GM12878 (cell line): ENCODE measurements at regions not wholly inside any gene's neighbourhood (a gene's known extent, or its start where the extent isn't known, plus 50 kb on each side); places are given as distances from the start of the nearest gene placed in this dataset.

Source experiments
- ATAC-seq: fragments of 200-7000 bp; cut with Tn5 transposase; 3 replicates; pipeline ENCODE4 v1.9.1; 2020; ENCODE audit warnings: mild to moderate bottlenecking, moderate library complexity
- BruUV-seq: library from RNA; stranded (reverse); fragments of 400-500 nt; replicated peaks from 2 replicates; lab custom pipeline; 2021; lab: Mats Ljungman, UMichigan
- CTCF ChIA-PET: fragments of 300-600 bp; sonication (Branson Sonifier 250); formaldehyde crosslinking; extraction: SDS; loops from one replicate; lab custom pipeline; 2021; ENCODE audit warnings: inconsistent platforms; lab: Yijun Ruan, JAX
- POLR2A ChIA-PET: fragments of 350-600 bp; formaldehyde crosslinking; extraction: SDS; loops from one replicate; lab custom pipeline; 2021; ENCODE audit warnings: inconsistent platforms; lab: Charles Lee
- RAD21 ChIA-PET: fragments of 300-600 bp; sonication (Branson Sonifier 250); formaldehyde crosslinking; loops from one replicate; lab custom pipeline; 2023; ENCODE audit warnings: antibody characterized with exemption; ENCODE audit not compliant: unreplicated experiment; lab: Charles Lee
- SMC1A ChIA-PET: fragments of 300-600 bp; sonication (Branson Sonifier 250); formaldehyde crosslinking; loops from one replicate; lab custom pipeline; 2023; ENCODE audit not compliant: unreplicated experiment, uncharacterized antibody; lab: Charles Lee
- DNase-seq: peaks from one replicate; pipeline ENCODE4 v3.0.0-alpha.2; 2011; ENCODE audit warnings: low read depth, low spot score
- FAIRE-seq: peaks from 3 replicates; lab custom pipeline; 2011; peaks lifted over from hg19 to GRCh38; lab: Jason Lieb, UNC
- H2AFZ ChIP-seq: 2 replicates; pipeline ENCODE4 v1.6.0; 2011; ENCODE audit warnings: low read depth, low read length, control low read depth; ENCODE audit not compliant: control insufficient read depth
- H3K27ac ChIP-seq: 2 replicates; pipeline ENCODE4 v1.5.1; 2011; ENCODE audit warnings: control low read depth; ENCODE audit not compliant: control insufficient read depth, insufficient read depth
- H3K27me3 ChIP-seq, 2 experiments: replicated peaks in 1 of 2; 2 replicates each; pipeline versions ENCODE4 v1.6.0 to v1.6.1; 2011; ENCODE audit warnings: low read length in 1 of 2; ENCODE audit not compliant: control insufficient read depth in 2 of 2, insufficient read depth in 2 of 2
- H3K36me3 ChIP-seq, 2 experiments: 2 replicates each; pipeline ENCODE4 v1.5.1; 2011; ENCODE audit warnings: low read length in 1 of 2; ENCODE audit not compliant: control insufficient read depth in 2 of 2, insufficient read depth in 2 of 2
- H3K4me1 ChIP-seq: 2 replicates; pipeline ENCODE4 v1.6.1; 2011; ENCODE audit warnings: mild to moderate bottlenecking, low read length, moderate library complexity, mixed read lengths; ENCODE audit not compliant: control insufficient read depth, insufficient read depth
- H3K4me2 ChIP-seq: 2 replicates; pipeline ENCODE4 v1.6.0; 2011; ENCODE audit warnings: control low read depth; ENCODE audit not compliant: control insufficient read depth, insufficient read depth
- H3K4me3 ChIP-seq: fragments of 200-600 bp; sonication (generic); 2 replicates; pipeline ENCODE4 v1.5.1; 2016
- H3K79me2 ChIP-seq: 2 replicates; pipeline ENCODE4 v1.6.0; 2011; ENCODE audit warnings: low read length; ENCODE audit not compliant: control insufficient read depth, insufficient read depth
- H3K9ac ChIP-seq: 2 replicates; pipeline ENCODE4 v1.8.0; 2011; ENCODE audit warnings: low read length, control low read depth, mixed read lengths; ENCODE audit not compliant: control insufficient read depth, insufficient read depth
- H3K9me3 ChIP-seq: replicated peaks from 3 replicates; pipeline ENCODE4 v1.5.1; 2011; ENCODE audit warnings: mild to moderate bottlenecking, low read length; ENCODE audit not compliant: control insufficient read depth, insufficient read depth
- H4K20me1 ChIP-seq: 2 replicates; pipeline ENCODE4 v1.6.0; 2011; ENCODE audit not compliant: control insufficient read depth, insufficient read depth
- ASH2L ChIP-seq: fragments of 300-600, 200-600 bp; sonication (generic); IDR thresholded peaks from 2 replicates; pipeline ENCODE4 v1.6.1; 2017; ENCODE audit warnings: low read depth, mild to moderate bottlenecking, borderline replicate concordance
- BACH1 ChIP-seq: fragments of 450-650 bp; IDR thresholded peaks from 2 replicates; pipeline ENCODE4 v1.6.1; 2017; ENCODE audit warnings: mild to moderate bottlenecking, borderline replicate concordance
- BMI1 ChIP-seq: fragments of 450-650 bp; IDR thresholded peaks from 2 replicates; pipeline ENCODE4 v1.6.1; 2016; ENCODE audit warnings: mild to moderate bottlenecking, moderate library complexity, borderline replicate concordance
- CEBPB ChIP-seq, 2 experiments: fragments of 150-350 bp in 1 of 2; IDR thresholded peaks; 2 replicates each; pipeline ENCODE4 v1.6.1; 2012 to 2014; ENCODE audit warnings: low read depth in 2 of 2, low read length in 2 of 2, borderline replicate concordance in 1 of 2, inconsistent platforms in 1 of 2
- ETV6 ChIP-seq, 2 experiments: fragments of 450-650 bp in 1 of 2; IDR thresholded peaks in 1 of 2; conservative IDR thresholded peaks in 1 of 2; 2 replicates each; pipeline ENCODE4 v1.6.1; 2014; ENCODE audit warnings: antibody characterized with exemption in 1 of 2, borderline replicate concordance in 1 of 2, low read depth in 1 of 2, mild to moderate bottlenecking in 1 of 2, moderate library complexity in 1 of 2
- KAT2A ChIP-seq: conservative IDR thresholded peaks from 2 replicates; pipeline ENCODE4 v1.6.1; 2011; ENCODE audit warnings: low read depth, low read length; ENCODE audit not compliant: control insufficient read depth
- SMC3 ChIP-seq: IDR thresholded peaks from 2 replicates; pipeline ENCODE4 v1.6.1; 2011; ENCODE audit warnings: low read length, improper control_type of control experiment, borderline replicate concordance
- SUZ12 ChIP-seq: fragments of 200-600 bp; sonication (generic); IDR thresholded peaks from one replicate; pipeline ENCODE4 v1.6.1; 2018; ENCODE audit warnings: antibody characterized with exemption, mild to moderate bottlenecking; ENCODE audit not compliant: unreplicated experiment
- TARDBP ChIP-seq: IDR thresholded peaks from 2 replicates; pipeline ENCODE4 v1.6.1; 2016; ENCODE audit warnings: borderline replicate concordance
- ZNF207 ChIP-seq: fragments of 450-650 bp; IDR thresholded peaks from 2 replicates; pipeline ENCODE4 v1.6.1; 2014; ENCODE audit warnings: antibody characterized with exemption, mild to moderate bottlenecking, borderline replicate concordance
- ZNF384 ChIP-seq: IDR thresholded peaks from 2 replicates; pipeline ENCODE4 v1.6.1; 2012; ENCODE audit warnings: low read depth, mild to moderate bottlenecking, low read length, improper control_type of control experiment, borderline replicate concordance
- WGBS: methylation state at CpG from one replicate; pipeline ENCODE4 v1.1.6; 2016; ENCODE audit warnings: low lambda C conversion rate; ENCODE audit not compliant: insufficient replicate concordance, insufficient coverage; ENCODE audit errors: missing lambda C conversion rate; 5-methylcytosine and 5-hydroxymethylcytosine counted together
- in situ Hi-C: fragments of 300-500 bp; cut with MboI; formaldehyde crosslinking; loops from 9 replicates; pipeline ENCODE4 v1.14.3; 2018; ENCODE audit warnings: mixed read lengths
- intact Hi-C: fragments of 100-400 bp; cut with micrococcal nuclease; formaldehyde crosslinking; loops from one replicate; pipeline ENCODE4 v1.14.2; 2022; ENCODE audit not compliant: unreplicated experiment
- TF ChIP-seq, protein P1 (sequence below): fragments of 450-650 bp; formaldehyde crosslinking; IDR thresholded peaks from 2 replicates; pipeline ENCODE4 v1.5.0; 2022; ENCODE audit warnings: mild to moderate bottlenecking, missing genetic modification characterization
- TF ChIP-seq, protein P2 (sequence below): IDR thresholded peaks from 2 replicates; pipeline ENCODE4 v1.6.1; 2012; ENCODE audit warnings: low read depth, low read length, improper control_type of control experiment
- TF ChIP-seq, protein P3 (sequence below): fragments of 450-650 bp; IDR thresholded peaks from 2 replicates; pipeline ENCODE4 v1.6.1; 2016; ENCODE audit warnings: mild to moderate bottlenecking
- TF ChIP-seq, protein P4 (sequence below): fragments of 450-650 bp; formaldehyde crosslinking; IDR thresholded peaks from 2 replicates; pipeline ENCODE4 v1.4.0; 2020; ENCODE audit warnings: mild to moderate bottlenecking, moderate library complexity

DNA sequence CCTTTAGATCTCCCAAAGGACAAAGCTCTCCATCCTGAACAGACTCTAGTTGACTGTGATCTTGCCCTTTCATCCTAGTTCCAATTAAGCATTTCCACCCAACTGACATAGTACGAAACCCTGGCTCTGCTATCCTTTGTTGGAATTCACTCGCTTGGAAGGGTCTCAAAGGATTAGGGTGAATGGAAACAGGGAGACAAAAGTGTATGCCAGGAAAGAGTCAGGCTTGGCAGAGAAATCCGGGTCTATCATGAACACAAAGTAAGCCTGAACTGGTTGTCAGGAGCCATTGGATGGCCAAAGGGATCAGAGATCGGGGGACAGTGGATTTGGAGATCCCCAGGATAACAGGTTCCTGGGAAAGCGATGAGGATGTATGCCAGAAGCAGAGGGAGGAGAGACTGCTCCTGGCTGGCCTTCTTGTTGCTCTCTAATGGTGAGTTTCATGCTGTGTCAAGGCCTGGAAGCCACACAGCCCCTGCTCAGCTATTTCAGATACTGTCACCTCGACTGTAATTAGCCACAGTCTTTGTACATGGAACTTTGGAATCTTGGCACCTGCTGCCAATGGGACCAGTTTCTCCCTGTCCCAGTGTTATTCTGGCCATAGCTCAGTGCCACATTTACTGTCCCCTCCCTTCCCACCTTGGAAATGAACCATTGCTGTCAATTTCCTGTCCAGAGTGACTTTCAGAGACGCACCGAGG lies 1168.7 kb upstream of the AUTS2 start:
- DNase-seq: no peak
- H3K36me3 ChIP-seq: no peaks in the 10 kb centered on the region
- BruUV-seq: no TSS peak
- RAD21 ChIA-PET: no interaction called here
- no peaks in the 10 kb centered on the region for H3K4me1 ChIP-seq
- no peak overlapping the region for H3K27ac ChIP-seq
- ATAC-seq: no peak
- POLR2A ChIA-PET: no interaction called here
- H3K4me3 ChIP-seq: no peak overlapping the region
- in situ Hi-C loops: no loop called here
- H2AFZ ChIP-seq: no peak overlapping the region
- no peak for FAIRE-seq
- SMC1A ChIA-PET: no interaction called here
- no peaks in the 10 kb centered on the region for H3K27me3 ChIP-seq
- H3K79me2 ChIP-seq: no peaks in the 10 kb centered on the region
- WGBS: 40% methylated on average over 8 of the region's 8 CpGs
- intact Hi-C loops: no loop called here
- H3K9ac ChIP-seq: no peak overlapping the region
- no peak overlapping the region for H3K4me2 ChIP-seq
- CTCF ChIA-PET: no interaction called here
- H4K20me1 ChIP-seq: no peaks in the 10 kb centered on the region
- H3K9me3 ChIP-seq: no peaks in the 10 kb centered on the region
- no peak for TF ChIP-seq SMC3
- no peak for TF ChIP-seq ZNF207
- TF ChIP-seq, protein P1, sequence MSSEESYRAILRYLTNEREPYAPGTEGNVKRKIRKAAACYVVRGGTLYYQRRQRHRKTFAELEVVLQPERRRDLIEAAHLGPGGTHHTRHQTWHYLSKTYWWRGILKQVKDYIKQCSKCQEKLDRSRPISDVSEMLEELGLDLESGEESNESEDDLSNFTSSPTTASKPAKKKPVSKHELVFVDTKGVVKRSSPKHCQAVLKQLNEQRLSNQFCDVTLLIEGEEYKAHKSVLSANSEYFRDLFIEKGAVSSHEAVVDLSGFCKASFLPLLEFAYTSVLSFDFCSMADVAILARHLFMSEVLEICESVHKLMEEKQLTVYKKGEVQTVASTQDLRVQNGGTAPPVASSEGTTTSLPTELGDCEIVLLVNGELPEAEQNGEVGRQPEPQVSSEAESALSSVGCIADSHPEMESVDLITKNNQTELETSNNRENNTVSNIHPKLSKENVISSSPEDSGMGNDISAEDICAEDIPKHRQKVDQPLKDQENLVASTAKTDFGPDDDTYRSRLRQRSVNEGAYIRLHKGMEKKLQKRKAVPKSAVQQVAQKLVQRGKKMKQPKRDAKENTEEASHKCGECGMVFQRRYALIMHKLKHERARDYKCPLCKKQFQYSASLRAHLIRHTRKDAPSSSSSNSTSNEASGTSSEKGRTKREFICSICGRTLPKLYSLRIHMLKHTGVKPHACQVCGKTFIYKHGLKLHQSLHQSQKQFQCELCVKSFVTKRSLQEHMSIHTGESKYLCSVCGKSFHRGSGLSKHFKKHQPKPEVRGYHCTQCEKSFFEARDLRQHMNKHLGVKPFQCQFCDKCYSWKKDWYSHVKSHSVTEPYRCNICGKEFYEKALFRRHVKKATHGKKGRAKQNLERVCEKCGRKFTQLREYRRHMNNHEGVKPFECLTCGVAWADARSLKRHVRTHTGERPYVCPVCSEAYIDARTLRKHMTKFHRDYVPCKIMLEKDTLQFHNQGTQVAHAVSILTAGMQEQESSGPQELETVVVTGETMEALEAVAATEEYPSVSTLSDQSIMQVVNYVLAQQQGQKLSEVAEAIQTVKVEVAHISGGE (CRISPR knock-in tag): no peak
- TF ChIP-seq ZNF384: no peak
- TF ChIP-seq, protein P2, sequence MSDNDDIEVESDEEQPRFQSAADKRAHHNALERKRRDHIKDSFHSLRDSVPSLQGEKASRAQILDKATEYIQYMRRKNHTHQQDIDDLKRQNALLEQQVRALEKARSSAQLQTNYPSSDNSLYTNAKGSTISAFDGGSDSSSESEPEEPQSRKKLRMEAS: no peak
- no peak for TF ChIP-seq BMI1
- TF ChIP-seq, protein P3, sequence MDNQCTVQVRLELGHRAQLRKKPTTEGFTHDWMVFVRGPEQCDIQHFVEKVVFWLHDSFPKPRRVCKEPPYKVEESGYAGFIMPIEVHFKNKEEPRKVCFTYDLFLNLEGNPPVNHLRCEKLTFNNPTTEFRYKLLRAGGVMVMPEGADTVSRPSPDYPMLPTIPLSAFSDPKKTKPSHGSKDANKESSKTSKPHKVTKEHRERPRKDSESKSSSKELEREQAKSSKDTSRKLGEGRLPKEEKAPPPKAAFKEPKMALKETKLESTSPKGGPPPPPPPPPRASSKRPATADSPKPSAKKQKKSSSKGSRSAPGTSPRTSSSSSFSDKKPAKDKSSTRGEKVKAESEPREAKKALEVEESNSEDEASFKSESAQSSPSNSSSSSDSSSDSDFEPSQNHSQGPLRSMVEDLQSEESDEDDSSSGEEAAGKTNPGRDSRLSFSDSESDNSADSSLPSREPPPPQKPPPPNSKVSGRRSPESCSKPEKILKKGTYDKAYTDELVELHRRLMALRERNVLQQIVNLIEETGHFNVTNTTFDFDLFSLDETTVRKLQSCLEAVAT: no peak
- no peak for TF ChIP-seq KAT2A
- TF ChIP-seq ETV6 (conservative IDR thresholded peaks at IDR 0.05 in 1 of 2, IDR thresholded peaks at IDR 0.05 in 1 of 2; ENCODE audit: borderline replicate concordance in 1 of 2, low read depth in 1 of 2): no peak
- TF ChIP-seq BACH1: no peak
- no peak for TF ChIP-seq SUZ12
- no peak for TF ChIP-seq CEBPB (IDR thresholded peaks at IDR 0.05; ENCODE audit: borderline replicate concordance in 1 of 2, low read depth in 2 of 2, low read length in 2 of 2)
- TF ChIP-seq TARDBP: no peak
- TF ChIP-seq, protein P4, sequence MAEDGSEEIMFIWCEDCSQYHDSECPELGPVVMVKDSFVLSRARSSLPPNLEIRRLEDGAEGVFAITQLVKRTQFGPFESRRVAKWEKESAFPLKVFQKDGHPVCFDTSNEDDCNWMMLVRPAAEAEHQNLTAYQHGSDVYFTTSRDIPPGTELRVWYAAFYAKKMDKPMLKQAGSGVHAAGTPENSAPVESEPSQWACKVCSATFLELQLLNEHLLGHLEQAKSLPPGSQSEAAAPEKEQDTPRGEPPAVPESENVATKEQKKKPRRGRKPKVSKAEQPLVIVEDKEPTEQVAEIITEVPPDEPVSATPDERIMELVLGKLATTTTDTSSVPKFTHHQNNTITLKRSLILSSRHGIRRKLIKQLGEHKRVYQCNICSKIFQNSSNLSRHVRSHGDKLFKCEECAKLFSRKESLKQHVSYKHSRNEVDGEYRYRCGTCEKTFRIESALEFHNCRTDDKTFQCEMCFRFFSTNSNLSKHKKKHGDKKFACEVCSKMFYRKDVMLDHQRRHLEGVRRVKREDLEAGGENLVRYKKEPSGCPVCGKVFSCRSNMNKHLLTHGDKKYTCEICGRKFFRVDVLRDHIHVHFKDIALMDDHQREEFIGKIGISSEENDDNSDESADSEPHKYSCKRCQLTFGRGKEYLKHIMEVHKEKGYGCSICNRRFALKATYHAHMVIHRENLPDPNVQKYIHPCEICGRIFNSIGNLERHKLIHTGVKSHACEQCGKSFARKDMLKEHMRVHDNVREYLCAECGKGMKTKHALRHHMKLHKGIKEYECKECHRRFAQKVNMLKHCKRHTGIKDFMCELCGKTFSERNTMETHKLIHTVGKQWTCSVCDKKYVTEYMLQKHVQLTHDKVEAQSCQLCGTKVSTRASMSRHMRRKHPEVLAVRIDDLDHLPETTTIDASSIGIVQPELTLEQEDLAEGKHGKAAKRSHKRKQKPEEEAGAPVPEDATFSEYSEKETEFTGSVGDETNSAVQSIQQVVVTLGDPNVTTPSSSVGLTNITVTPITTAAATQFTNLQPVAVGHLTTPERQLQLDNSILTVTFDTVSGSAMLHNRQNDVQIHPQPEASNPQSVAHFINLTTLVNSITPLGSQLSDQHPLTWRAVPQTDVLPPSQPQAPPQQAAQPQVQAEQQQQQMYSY (CRISPR knock-in tag): no peak
- no peak for TF ChIP-seq ASH2L
